PFSK-1 (cell line): ENCODE measurements at regions not wholly inside any gene's neighbourhood (a gene's known extent, or its start where the extent isn't known, plus 50 kb on each side); places are given as distances from the start of the nearest gene placed in this dataset.

Experiments
- FOXP2 ChIP-seq: optimal IDR thresholded peaks from 2 replicates; pipeline ENCODE3; 2011; ENCODE audit warnings: borderline replicate concordance, control low read depth, inconsistent platforms; ENCODE audit not compliant: insufficient read depth; ENCODE audit errors: extremely low read length, extremely low read depth
- POLR2AphosphoS5 ChIP-seq: IDR thresholded peaks from 2 replicates; pipeline ENCODE4 v1.6.1; 2012; ENCODE audit warnings: low read depth, mild to moderate bottlenecking, control low read depth, low read length, moderate library complexity
- SIN3A ChIP-seq: IDR thresholded peaks from 2 replicates; pipeline ENCODE4 v1.6.1; 2012; ENCODE audit warnings: mild to moderate bottlenecking, low read length, moderate library complexity, borderline replicate concordance; ENCODE audit not compliant: insufficient read depth
- TAF1 ChIP-seq: IDR thresholded peaks from 2 replicates; pipeline ENCODE4 v1.6.1; 2012; ENCODE audit warnings: low read length, control low read depth, borderline replicate concordance; ENCODE audit not compliant: insufficient read depth
- TF ChIP-seq, protein P1 (sequence below), 2 experiments: IDR thresholded peaks; 2 replicates each; pipeline versions ENCODE4 v1.6.1 to v1.8.0; 2011 to 2012; ENCODE audit warnings: low read depth in 2 of 2, low read length in 2 of 2, control low read depth in 1 of 2, inconsistent platforms in 1 of 2, mild to moderate bottlenecking in 1 of 2, moderate library complexity in 1 of 2; ENCODE audit not compliant: insufficient read depth in 1 of 2

DNA sequence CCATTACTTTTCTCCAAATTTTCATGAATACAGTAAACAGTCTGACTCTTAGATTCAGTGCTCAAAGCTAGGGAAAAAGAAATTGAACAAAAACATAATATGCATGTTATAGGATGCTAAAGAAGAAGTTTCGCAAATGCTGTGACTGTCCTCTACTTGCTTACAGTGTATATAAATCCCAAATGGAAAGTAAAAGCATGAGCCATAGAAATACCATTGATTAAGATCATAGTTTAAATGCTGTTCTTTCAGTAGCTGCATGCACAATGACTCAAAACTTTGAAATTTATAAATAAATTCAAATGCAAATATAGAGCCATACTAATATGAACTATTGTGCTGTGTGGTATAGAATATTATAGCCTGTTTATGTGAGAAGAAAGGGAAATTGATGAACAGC lies 1113.9 kb upstream of the ACVR2A start:
- TF ChIP-seq TAF1, result no peak
- no peak for TF ChIP-seq FOXP2
- TF ChIP-seq SIN3A, result no peak
- no peak for TF ChIP-seq POLR2AphosphoS5
- TF ChIP-seq, protein P1, sequence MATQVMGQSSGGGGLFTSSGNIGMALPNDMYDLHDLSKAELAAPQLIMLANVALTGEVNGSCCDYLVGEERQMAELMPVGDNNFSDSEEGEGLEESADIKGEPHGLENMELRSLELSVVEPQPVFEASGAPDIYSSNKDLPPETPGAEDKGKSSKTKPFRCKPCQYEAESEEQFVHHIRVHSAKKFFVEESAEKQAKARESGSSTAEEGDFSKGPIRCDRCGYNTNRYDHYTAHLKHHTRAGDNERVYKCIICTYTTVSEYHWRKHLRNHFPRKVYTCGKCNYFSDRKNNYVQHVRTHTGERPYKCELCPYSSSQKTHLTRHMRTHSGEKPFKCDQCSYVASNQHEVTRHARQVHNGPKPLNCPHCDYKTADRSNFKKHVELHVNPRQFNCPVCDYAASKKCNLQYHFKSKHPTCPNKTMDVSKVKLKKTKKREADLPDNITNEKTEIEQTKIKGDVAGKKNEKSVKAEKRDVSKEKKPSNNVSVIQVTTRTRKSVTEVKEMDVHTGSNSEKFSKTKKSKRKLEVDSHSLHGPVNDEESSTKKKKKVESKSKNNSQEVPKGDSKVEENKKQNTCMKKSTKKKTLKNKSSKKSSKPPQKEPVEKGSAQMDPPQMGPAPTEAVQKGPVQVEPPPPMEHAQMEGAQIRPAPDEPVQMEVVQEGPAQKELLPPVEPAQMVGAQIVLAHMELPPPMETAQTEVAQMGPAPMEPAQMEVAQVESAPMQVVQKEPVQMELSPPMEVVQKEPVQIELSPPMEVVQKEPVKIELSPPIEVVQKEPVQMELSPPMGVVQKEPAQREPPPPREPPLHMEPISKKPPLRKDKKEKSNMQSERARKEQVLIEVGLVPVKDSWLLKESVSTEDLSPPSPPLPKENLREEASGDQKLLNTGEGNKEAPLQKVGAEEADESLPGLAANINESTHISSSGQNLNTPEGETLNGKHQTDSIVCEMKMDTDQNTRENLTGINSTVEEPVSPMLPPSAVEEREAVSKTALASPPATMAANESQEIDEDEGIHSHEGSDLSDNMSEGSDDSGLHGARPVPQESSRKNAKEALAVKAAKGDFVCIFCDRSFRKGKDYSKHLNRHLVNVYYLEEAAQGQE (IDR thresholded peaks at IDR 0.05; ENCODE audit: insufficient read depth in 1 of 2, low read depth in 2 of 2, low read length in 2 of 2), result no peak

DNA sequence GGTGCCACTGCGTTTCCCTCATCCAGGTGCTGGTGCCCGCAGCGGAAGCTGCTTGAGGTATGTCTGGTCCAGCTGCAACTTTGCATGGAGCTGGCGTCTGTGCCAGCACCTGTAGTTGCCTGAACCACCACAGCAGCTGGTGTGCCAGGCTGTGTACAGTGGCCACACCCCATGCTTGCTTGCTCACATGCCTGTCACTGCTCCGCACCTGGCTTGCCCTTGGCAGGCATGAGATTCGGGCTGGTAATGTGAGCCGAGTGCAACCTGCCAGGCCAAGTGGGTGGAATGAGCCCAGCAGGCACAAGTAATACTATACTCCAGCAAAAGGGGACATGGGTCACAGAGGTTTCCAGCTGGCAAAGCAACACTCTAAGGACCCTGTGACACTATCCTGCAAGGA lies 1123.3 kb upstream of the ACVR2A start:
- TF ChIP-seq TAF1 (no peak), FOXP2 (no peak), POLR2AphosphoS5 (no peak), SIN3A (no peak)
- TF ChIP-seq, protein P1 (IDR thresholded peaks at IDR 0.05; ENCODE audit: insufficient read depth in 1 of 2, low read depth in 2 of 2, low read length in 2 of 2), result no peak

DNA sequence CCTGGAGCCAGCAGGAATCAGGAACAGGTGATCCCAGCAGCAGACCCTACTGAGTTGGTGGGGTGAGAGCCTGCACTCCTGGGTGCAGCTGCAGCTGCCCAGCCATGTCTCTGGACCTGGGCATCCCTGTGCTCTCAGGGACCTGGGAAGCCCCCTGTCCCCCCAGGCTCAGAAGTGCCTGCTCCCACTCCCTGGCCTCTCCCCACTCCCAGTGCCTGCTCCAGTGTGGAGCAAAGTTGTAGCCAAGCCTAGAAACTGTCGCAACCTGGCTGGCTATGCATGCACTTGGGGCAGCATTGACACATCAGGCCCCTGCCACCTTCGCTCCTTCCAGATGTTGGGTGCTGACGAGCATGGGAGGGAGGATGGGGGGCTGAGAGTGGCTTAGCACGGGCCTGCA lies 1124.7 kb upstream of the ACVR2A start:
- TF ChIP-seq POLR2AphosphoS5 (no peak), TAF1 (no peak), SIN3A (no peak), FOXP2 (no peak)
- TF ChIP-seq, protein P1 (IDR thresholded peaks at IDR 0.05; ENCODE audit: insufficient read depth in 1 of 2, low read depth in 2 of 2, low read length in 2 of 2), result no peak

DNA sequence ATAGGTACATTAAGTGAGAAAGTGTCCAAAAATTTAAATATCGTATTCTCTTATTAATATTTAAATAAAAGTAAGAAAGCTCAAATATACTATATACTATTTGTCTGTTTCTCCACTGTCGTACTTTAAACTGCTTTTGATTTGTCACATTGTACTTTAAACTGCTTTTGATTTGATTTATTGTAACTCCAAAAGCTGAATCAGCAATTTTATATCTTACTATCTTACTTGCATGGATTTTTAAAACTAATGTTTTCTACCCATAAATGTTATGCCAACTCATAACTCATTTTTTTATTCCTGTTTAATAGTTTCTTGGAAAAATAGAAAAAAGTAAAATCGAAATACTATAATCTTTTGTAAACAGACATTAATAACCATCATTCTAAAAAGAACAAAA lies 1128.2 kb upstream of the ACVR2A start:
- no peak for TF ChIP-seq FOXP2
- no peak for TF ChIP-seq POLR2AphosphoS5
- no peak for TF ChIP-seq SIN3A

DNA sequence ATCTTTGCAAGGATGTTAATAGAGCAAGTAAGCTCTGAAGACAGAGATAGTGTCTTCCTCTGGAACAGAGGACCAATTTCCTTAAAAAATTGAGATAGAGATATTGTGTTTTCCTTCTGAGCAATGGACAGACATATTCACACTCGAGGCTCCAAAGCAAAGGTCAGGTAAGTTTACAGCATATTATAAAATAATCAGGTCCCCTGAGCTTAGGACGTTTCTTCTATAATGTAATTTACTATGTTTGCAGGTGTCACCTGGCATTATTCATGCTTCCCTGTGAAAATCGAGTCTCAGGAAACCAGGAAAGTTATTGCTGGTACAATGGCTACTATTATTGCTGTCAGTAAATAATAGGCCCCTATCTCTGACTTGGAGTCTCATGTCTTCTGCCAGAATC lies 1135.8 kb upstream of the ACVR2A start:
- TF ChIP-seq FOXP2, result no peak
- no peak for TF ChIP-seq POLR2AphosphoS5
- no peak for TF ChIP-seq TAF1
- TF ChIP-seq SIN3A, result no peak
- TF ChIP-seq, protein P1 (IDR thresholded peaks at IDR 0.05; ENCODE audit: insufficient read depth in 1 of 2, low read depth in 2 of 2, low read length in 2 of 2), result no peak
